ENCODE measurements at regions not wholly inside any gene's neighbourhood (a gene's known extent, or its start where the extent isn't known, plus 50 kb on each side); places are given as distances from the start of the nearest gene placed in this dataset.

DNA sequence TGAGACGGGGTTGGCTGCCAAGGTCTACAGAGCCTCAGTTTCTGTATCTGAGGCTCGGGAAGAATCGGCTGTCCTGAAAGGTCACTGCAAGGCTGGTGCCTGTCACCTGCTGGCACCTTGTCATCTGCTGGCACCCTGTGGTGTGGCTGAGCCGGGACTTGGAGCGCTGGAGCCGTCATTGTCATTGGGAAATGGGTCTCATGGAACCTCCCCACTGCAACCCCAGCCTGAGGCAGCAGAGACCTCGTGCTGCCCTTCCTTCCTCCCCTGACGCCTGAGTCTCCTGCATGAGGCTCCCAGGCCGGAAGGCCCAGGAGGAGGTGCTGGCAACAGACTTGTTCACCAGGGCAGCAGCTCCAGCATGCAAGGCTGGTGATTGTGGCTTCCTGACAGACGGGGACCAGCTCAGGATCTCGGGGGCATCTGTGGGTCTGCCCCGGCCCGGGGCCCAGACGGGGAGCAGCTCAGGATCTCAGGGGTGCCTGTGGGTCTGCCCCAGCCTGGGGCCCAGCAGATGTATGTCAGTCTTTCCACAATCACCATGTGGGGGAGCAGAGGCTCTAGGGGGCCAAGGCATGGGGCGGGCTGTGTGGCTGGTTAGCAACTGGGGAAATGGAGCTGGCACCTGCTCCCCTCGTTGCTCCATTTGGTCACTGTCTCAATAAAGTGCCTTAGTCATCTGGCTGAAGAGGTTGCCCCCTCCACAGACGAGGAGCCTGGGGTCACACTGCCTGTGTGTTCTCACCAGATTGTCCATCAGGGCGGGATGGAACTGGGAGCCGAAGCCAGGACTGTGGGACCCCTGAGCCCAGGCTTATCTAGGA lies 668.7 kb downstream of the BRD1 start:
- intact Hi-C loops (cut with DNase I; ENCODE audit: low total_unique reads): no loop called here
- Histone ChIP-seq H3K4me3 (no peak overlapping the region), H3K9me3 (no peaks in the 10 kb centered on the region), H3K27ac (no peak overlapping the region), H3K4me1 (no peaks in the 10 kb centered on the region), H3K36me3 (no peaks in the 10 kb centered on the region), H3K27me3 (replicated peaks in 1 of 7) (peaks cover 0 to 47% (median 0%) of the 10 kb centered on the region in 7 donors)
- WGBS, 5 donors: 54 to 67% (median 61%) methylated on average over 12 to 19 of the region's 19 CpGs
- peak; percentile 43 for DNase-seq
- TF ChIP-seq POLR2AphosphoS5 (IDR thresholded peaks at IDR 0.05): no peak
- TF ChIP-seq POLR2A (IDR thresholded peaks at IDR 0.05): no peak
- TF ChIP-seq, protein P1, sequence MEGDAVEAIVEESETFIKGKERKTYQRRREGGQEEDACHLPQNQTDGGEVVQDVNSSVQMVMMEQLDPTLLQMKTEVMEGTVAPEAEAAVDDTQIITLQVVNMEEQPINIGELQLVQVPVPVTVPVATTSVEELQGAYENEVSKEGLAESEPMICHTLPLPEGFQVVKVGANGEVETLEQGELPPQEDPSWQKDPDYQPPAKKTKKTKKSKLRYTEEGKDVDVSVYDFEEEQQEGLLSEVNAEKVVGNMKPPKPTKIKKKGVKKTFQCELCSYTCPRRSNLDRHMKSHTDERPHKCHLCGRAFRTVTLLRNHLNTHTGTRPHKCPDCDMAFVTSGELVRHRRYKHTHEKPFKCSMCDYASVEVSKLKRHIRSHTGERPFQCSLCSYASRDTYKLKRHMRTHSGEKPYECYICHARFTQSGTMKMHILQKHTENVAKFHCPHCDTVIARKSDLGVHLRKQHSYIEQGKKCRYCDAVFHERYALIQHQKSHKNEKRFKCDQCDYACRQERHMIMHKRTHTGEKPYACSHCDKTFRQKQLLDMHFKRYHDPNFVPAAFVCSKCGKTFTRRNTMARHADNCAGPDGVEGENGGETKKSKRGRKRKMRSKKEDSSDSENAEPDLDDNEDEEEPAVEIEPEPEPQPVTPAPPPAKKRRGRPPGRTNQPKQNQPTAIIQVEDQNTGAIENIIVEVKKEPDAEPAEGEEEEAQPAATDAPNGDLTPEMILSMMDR (IDR thresholded peaks at IDR 0.05 in 8 of 11, conservative IDR thresholded peaks at IDR 0.05 in 3 of 11): no peak

DNA sequence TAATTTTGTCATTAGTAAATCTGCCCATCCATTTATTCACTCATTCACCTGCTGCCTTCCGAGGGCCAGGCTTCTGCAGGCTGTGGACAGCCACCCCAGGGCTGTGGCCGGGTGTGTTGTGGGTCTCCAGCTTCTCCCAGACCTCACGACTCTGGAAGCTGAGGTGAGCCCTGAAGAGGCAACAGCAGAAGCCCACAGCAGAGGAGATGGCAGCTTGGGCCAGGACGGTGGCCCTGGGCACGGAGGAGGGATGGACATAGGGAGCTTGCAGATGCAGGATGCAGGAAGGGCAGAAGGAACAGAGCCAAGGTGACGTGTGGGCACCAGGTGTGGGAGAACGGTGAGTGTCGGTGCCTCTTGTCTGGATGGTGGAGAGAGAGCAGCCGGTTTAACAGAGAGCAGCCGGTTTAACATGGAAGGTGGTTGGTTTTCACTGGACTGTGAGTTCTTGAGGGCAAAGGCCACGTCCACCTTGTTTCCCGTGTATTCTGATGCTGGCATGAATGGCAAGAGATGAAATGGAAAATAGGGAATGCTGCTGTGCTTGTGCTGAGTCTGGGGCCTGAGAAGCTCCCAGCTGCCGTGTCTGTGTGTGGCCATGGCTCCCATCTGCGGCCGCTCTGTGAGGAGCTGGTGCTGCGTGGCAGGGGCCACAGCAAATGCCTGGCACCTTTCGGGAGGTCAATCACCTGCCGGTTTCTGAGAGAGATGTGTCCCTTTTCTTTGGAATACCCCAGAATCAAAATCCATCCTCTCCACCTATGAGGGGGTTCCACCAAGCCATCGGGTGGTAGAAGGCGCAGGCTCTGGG lies 669.9 kb downstream of the BRD1 start:
- intact Hi-C loops (cut with DNase I; ENCODE audit: low total_unique reads): no loop called here
- WGBS, 5 donors: 79 to 86% (median 83%) methylated on average over 20 of the region's 20 CpGs

DNA sequence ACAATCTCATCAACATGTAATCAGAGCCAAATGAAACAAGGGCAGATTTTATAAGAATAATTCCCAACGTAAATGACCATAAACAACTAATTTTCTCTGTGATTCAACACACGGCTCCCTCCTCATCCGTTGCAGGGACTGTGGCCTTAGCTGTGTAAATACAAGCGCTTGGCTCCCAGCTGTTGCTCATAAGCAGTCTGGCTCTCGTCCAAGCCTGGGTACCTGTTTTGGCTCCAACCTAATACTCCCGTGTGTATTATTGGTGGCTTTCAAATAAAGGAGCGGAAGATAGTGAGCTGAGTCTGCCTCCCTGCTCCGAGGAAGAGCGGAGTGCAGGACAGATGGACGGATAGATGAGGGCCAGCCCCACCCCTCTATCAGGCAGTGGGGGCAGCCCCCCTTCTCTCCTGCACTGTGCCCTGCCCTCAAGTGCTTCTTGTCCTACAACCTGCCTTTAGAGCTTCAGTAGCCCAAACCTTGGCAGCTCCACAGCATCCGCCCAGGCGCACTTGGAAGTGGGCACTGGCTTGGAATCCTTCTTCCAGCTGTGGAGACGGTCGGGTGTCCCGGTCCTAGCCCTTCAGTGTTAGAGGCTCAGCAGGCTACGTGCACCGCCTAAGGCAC lies 670.9 kb downstream of the BRD1 start:
- peak; percentile 57 for DNase-seq
- 76 to 83% (median 79%) methylated on average over 17 of the region's 17 CpGs for WGBS, 5 donors
- intact Hi-C loops (cut with DNase I; ENCODE audit: low total_unique reads): no loop called here
- TF ChIP-seq POLR2AphosphoS5 (IDR thresholded peaks at IDR 0.05): no peak
- TF ChIP-seq, protein P1 (IDR thresholded peaks at IDR 0.05 in 8 of 11, conservative IDR thresholded peaks at IDR 0.05 in 3 of 11): no peak
- TF ChIP-seq POLR2A (IDR thresholded peaks at IDR 0.05): no peak
- no peaks in the 10 kb centered on the region for H3K9me3 ChIP-seq
- H3K4me1 ChIP-seq: no peaks in the 10 kb centered on the region
- peaks cover 0 to 60% (median 0%) of the 10 kb centered on the region in 7 donors for H3K27me3 ChIP-seq (replicated peaks in 1 of 7)
- H3K27ac ChIP-seq: no peak overlapping the region
- H3K4me3 ChIP-seq: no peak overlapping the region
- H3K36me3 ChIP-seq: no peaks in the 10 kb centered on the region

More for the DNA sequence above, 669.9 kb downstream of the BRD1 start:
- Histone ChIP-seq H3K27me3 (replicated peaks in 1 of 7) (peaks cover 0 to 52% (median 0%) of the 10 kb centered on the region in 7 donors), H3K9me3 (no peaks in the 10 kb centered on the region), H3K4me1 (no peaks in the 10 kb centered on the region), H3K36me3 (no peaks in the 10 kb centered on the region), H3K4me3 (no peak overlapping the region), H3K27ac (no peak overlapping the region)
- TF ChIP-seq, protein P1 (IDR thresholded peaks at IDR 0.05 in 8 of 11, conservative IDR thresholded peaks at IDR 0.05 in 3 of 11): no peak
- TF ChIP-seq POLR2AphosphoS5 (IDR thresholded peaks at IDR 0.05): no peak
- no peak for TF ChIP-seq POLR2A (IDR thresholded peaks at IDR 0.05)
- peak; percentile 36 for DNase-seq

All from spleen (tissue), 11 donors.